ENCODE measurements at regions not wholly inside any gene's neighbourhood (a gene's known extent, or its start where the extent isn't known, plus 50 kb on each side); places are given as distances from the start of the nearest gene placed in this dataset.
"Not testable (repeated sequence)": the region's sequence is repeated elsewhere in the genome, so short reads cannot be mapped to it uniquely, and the experiment has no call there.

DNA sequence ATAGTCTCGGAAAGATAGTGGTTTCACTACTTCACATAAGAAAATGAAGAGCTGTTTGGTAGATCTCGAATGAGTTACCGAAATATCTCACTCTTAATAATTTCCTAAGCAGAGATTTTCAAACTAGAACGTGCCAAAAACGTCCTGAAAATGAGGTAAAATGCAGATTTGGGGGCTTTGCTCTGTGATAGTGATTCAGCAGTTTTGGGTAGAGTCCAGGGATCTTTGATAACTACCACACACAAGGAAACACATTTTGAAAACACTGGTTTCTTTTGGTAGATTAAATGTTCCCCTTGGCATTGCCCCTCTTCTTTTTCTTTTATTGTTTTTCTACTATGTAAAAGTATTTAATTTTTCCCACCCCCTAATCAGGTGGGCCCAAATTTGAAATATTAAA is 125.9 kb downstream of the EBLN2 start:
- Mint-ChIP-seq H3K36me3 (ENCODE audit: low read depth) (no peaks in the 10 kb centered on the region), H3K27me3 (ENCODE audit: insufficient read depth) (peaks cover 10% of the 10 kb centered on the region), H3K27ac (no peak overlapping the region), H3K4me3 (no peak overlapping the region), H3K4me1 (ENCODE audit: low read depth) (peaks cover 9% of the 10 kb centered on the region; the same call in 1 of the 2 replicates), H3K9me3 (no peaks in the 10 kb centered on the region)
- DNase-seq, result no peak
- TF ChIP-seq CTCF (IDR thresholded peaks at IDR 0.05), result no peak

DNA sequence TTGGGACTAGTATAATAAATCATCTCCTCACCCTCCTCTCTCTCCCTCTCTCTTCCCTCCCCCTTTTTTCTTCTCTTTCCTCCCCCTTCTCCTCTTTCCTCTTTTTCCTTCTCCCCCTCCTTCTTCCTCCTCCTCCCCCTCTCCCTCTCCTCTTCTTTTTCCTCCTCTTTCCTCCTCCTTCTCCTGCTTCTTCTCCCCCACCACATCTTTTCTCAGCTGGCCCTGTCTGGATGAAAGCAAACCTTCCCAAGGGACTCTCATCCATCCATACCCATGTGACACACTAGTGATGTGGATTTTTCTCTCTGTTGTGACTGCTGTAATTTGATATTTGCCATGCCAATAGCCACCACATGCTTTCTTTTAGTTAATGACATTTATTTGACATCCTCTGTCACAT is 127.2 kb downstream of the EBLN2 start:
- no peak overlapping the region for H3K27ac Mint-ChIP-seq
- no peak for DNase-seq
- no peaks in the 10 kb centered on the region for H3K36me3 Mint-ChIP-seq (ENCODE audit: low read depth)
- H3K4me1 Mint-ChIP-seq (ENCODE audit: low read depth), result peaks cover 9% of the 10 kb centered on the region; the same call in 1 of the 2 replicates
- H3K9me3 Mint-ChIP-seq, result no peaks in the 10 kb centered on the region
- TF ChIP-seq CTCF (IDR thresholded peaks at IDR 0.05), result no peak
- H3K4me3 Mint-ChIP-seq, result no peak overlapping the region
- peaks cover 5% of the 10 kb centered on the region for H3K27me3 Mint-ChIP-seq (ENCODE audit: insufficient read depth)

- H3K4me1 Mint-ChIP-seq (ENCODE audit: low read depth), result peaks cover 9% of the 10 kb centered on the region; the same call in 1 of the 2 replicates
- peaks cover 3% of the 10 kb centered on the region for H3K27me3 Mint-ChIP-seq (ENCODE audit: insufficient read depth)
- H3K9me3 Mint-ChIP-seq, result no peaks in the 10 kb centered on the region; the same call in 1 of the 2 replicates
- H3K27ac Mint-ChIP-seq, result no peak overlapping the region
- no peaks in the 10 kb centered on the region for H3K36me3 Mint-ChIP-seq (ENCODE audit: low read depth)
- no peak overlapping the region for H3K4me3 Mint-ChIP-seq
- DNase-seq, result no peak
- TF ChIP-seq CTCF (IDR thresholded peaks at IDR 0.05), result peak; percentile 23; the same call in 1 of the 2 replicates
Observed at GRCh38 chr3:73192036-73192738, 130.7 kb downstream of the EBLN2 start.

DNA sequence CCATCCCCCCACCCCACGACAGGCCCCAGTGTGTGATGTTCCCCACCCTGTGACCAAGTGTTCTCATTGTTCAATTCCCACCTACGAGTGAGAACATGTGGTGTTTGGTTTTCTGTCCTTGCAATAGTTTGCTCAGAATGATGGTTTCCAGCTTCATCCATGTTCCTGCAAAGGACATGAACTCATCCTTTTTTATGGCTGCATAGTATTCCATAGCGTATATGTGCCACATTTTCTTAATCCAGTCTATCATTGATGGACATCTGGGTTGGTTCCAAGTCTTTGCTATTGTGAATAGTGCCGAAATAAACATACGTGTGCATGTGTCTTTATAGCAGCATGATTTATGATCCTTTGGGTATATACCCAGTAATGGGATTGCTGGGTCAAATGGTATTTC is 132.5 kb downstream of the EBLN2 start:
- not testable (repeated sequence) for H3K4me3 Mint-ChIP-seq

DNA sequence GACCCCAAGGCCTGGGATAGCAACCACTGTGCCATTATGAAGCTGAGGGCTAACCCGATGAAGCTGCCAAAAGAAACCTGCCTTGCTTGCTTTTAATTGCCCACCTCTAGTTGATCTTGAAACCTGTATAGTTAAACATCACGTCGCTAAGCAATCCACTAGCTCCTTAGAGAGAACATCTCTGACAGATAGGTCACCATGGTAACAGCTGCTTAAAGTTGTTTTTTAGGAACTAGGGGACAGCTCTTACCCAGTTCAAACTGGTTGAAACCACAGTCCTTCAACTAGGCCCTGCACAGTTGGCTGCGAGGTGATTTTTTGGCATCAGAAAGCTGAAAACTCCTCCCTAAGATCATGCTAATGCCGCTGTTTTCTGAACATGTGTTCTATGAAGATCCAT is 135.7 kb downstream of the EBLN2 start:
- Mint-ChIP-seq H3K4me1 (ENCODE audit: low read depth) (no peaks in the 10 kb centered on the region), H3K9me3 (no peaks in the 10 kb centered on the region; the same call in 1 of the 2 replicates), H3K27me3 (ENCODE audit: insufficient read depth) (peaks cover 5% of the 10 kb centered on the region), H3K36me3 (ENCODE audit: low read depth) (no peaks in the 10 kb centered on the region), H3K27ac (no peak overlapping the region), H3K4me3 (no peak overlapping the region)
- DNase-seq, result no peak
- TF ChIP-seq CTCF (IDR thresholded peaks at IDR 0.05), result no peak

More for the DNA sequence above, 132.5 kb downstream of the EBLN2 start:
- not testable (repeated sequence) for H3K36me3 Mint-ChIP-seq (ENCODE audit: low read depth); H3K27ac Mint-ChIP-seq; H3K4me1 Mint-ChIP-seq (ENCODE audit: low read depth); DNase-seq; H3K27me3 Mint-ChIP-seq (ENCODE audit: insufficient read depth); H3K9me3 Mint-ChIP-seq

DNA sequence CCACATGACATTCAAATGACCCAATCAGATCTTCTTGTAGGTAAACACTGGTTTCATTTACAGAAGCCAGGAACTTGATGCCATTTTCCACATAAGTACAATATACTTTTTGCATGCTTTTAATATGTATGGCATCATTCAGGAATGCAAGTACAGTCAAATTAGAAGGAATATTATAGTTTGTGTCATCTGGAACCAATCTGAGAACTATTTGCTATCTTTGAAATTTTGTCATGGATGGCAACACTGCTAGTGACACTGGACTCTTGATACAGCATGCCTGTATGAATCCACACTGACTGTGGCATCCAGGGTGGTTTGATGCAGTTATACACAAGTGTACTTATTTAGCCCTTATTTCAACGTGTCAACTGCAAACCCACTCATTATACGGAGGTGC is 141.6 kb downstream of the EBLN2 start:
- TF ChIP-seq CTCF (IDR thresholded peaks at IDR 0.05), result no peak
- Mint-ChIP-seq H3K9me3 (no peaks in the 10 kb centered on the region), H3K4me1 (ENCODE audit: low read depth) (no peaks in the 10 kb centered on the region), H3K4me3 (no peak overlapping the region), H3K36me3 (ENCODE audit: low read depth) (no peaks in the 10 kb centered on the region), H3K27me3 (ENCODE audit: insufficient read depth) (peaks cover 5% of the 10 kb centered on the region), H3K27ac (no peak overlapping the region)
- no peak for DNase-seq
